ENCODE measurements at regions not wholly inside any gene's neighbourhood (a gene's known extent, or its start where the extent isn't known, plus 50 kb on each side); places are given as distances from the start of the nearest gene placed in this dataset.
"Not testable (repeated sequence)": the region's sequence is repeated elsewhere in the genome, so short reads cannot be mapped to it uniquely, and the experiment has no call there.

DNA sequence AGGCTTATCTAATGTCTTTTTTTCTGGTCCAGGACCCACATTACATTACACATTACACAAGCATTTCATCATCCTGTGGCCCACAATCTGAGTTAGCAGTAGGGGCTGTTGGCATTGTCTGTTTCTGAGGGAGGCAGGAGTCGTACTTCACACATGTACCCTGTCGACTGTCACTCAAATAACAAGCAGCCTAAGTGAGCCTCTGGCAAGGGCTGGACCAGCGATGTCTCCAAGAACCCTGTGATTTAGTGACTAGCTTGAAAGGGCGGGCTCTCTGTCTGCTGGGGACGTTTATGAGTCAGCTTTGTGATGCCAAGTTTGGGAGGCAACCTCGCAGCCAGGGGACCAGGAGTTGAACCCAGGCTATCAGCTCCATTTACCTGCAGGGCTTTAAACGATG lies 251.4 kb downstream of the HS3ST3B1 start:
- no peak for DNase-seq (ENCODE audit: low spot score)

DNA sequence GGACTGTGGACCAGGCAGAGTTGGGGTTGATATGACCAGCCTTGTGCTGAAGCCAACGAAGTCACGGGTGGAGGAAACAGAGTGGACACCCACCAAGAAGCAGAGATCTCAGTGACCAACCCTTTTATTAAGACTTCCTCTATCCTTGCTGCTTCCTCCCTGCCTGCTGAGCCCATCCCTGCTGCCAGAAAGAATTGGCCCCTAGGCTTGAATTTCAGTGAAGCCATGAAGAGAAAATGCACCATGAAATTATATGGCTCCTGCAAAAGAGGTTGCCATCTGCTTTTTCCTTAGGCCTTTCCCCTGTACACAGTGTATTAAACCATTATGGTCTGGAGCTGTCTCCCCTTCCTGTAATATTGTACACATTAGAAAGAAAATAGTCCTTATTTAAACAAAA lies 246.7 kb downstream of the HS3ST3B1 start:
- no peak for DNase-seq (ENCODE audit: low spot score)

DNA sequence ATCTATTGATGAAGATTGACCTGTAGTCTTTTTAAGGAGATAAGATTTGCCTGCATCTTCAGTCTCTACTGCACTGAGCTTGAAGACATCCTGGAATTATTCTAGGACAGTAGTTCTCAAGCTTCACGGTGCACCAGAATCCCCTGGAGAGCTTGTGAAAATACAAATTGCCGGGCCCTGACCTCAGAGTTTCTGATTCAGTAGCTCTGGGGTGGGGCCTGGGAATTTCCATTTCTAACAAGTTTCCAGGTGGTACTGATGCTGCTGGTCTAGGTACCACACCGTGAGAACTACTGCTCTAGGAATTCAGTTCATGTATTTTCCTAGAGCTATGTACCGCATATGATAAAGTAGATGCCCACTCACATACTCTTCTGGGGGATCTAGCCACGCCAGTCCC lies 246.1 kb downstream of the HS3ST3B1 start:
- DNase-seq (ENCODE audit: low spot score), result no peak

- DNase-seq (ENCODE audit: low spot score), result no peak
These were observed 244.4 kb downstream of the HS3ST3B1 start for GRCh38 chr17:14545156-14545906.

DNA sequence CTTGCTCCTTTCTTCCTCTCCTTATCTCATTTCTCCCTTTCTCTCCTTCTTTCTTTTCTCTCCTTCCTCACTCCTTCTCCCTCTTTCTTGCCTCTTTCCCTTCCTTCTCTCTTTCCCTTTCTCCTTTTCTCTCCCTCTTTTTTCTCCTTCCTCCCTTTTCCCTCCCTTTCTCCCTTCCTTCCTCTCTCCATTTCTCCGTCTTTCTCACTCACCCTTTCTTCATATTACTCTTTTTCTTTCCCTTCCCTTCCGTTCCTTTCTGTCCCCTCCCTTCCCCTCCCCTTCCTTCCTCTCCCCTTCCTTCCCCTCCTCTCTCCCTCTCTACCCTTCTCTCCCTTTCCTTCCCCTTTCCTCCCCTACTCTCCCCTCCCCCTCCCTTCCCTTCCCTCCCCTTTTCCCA lies 240.8 kb downstream of the HS3ST3B1 start:
- no peak for DNase-seq (ENCODE audit: low spot score)

DNA sequence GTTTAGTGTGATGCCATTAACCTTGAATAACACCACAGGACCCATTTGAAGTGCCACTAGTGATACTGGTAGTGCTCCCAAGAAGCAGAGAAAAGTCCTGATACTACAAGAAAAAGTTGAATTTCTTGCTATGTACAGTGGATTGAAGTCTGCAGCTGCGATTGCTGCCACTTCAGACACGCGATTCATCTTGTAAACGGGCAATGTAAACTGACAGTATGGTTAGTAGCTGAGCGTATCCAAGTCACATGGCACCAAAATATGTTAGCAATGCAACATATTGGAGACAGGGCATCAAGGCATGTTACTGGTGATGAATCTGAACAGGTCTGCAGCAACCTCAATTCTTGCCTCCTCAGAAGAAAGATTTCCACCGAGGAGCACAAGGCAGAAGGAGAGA lies 238.9 kb downstream of the HS3ST3B1 start:
- DNase-seq (ENCODE audit: low spot score), result no peak

DNA sequence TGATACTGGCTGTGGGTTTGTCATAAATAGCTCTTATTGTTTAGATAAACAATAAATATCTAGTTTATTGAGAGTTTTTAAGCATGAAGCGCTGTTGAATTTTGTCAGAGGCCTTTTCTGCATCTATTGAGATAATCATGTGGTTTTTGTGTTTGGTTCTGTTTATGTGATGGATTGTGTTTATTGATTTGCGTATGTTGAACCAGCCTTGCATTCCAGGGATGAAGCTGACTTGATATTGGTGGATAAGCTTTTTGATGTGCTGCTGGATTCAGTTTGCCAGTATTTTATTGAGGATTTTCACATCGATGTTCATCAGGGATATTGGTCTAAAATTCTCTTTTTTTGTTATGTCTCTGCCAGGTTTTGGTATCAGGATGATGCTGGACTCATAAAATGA lies 231.4 kb downstream of the HS3ST3B1 start:
- DNase-seq (ENCODE audit: low spot score), result not testable (repeated sequence)

GRCh38 chr17:14525551-14526455 lies 224.9 kb downstream of the HS3ST3B1 start:
- DNase-seq (ENCODE audit: low spot score), result no peak

DNA sequence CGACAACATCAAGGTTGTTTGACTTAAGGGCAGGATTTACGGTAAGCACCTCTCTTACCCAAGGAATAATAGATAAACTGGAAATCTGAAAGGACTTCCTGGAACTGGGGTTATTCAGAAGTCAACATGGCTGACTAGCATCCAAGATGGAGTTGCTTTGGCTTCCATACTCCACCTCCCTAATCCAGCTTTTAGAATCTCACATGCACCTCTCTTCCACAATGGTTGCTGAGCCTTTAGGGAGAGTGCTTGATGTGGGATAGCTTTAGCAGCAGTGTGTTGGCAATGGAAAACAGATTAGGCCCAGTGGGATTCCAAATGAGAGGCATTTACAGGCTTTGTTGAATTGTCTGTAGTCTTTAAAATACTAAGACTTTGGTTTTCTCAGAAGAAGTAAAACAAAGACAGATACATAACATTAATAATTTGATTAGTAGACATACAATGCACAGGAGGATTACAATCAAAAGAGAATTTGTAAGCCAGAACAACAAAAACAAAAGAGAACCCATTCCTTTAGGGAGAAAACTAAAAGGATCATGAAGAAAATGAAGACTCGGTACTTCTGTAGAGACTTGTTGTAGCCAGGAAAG lies 222.0 kb downstream of the HS3ST3B1 start:
- DNase-seq (ENCODE audit: low spot score), result no peak

DNA sequence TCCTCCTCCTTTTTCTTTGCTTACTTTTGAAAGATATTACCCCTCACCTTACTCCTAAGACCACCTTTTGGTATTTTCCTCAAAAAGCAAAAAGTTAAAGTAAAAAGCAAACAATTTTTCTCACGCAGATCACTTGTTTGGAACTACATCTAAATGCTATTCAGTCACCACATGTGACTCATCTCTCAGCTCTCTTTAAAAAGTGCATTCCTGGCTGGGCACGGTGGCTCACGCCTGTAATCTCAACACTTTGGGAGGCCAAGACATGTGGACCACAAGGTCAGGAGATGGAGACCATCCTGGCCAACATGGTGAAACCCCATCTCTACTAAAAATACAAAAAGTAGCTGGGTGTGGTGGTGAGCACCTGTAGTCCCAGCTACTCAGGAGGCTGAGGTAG lies 218.0 kb downstream of the HS3ST3B1 start:
- not testable (repeated sequence) for DNase-seq (ENCODE audit: low spot score)

DNA sequence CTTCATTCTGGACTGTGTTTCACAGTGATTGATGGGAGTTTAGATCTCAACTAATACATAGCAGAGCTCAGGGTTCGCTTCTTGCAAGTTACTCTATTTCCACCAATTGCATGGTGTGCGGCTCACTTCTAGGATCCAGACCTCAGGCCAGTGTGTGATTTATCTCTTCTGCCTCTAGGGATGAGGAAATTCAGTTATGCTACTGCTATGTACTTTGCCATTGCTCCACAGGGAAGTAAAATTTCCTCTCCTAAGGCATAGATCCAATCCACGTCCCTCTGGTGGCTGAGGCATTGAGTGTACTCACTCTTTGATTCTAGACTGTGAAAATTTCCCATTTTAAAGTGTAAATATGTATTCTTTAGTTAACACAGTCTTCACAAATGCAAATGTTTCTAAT lies 214.1 kb downstream of the HS3ST3B1 start:
- no peak for DNase-seq (ENCODE audit: low spot score)

DNA sequence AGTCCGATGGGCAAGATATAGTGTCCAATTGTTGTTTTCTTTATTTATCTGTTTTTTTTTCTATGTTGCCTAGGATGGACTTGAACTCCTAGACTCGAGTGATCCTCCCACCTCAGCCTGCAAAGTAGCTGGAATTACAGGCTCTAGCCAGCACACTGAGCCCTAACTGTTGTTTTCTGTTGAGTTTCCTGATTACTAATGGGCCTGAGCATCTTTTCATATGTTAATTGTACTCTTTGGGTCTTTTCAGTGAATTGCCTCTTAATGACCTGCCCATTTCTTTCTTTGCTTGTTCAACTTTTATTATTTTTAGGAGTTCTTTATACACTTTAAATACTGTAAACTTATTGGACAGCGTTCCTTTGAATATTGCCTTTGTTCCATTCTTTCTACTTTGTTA lies 213.0 kb downstream of the HS3ST3B1 start:
- DNase-seq (ENCODE audit: low spot score), result no peak

DNA sequence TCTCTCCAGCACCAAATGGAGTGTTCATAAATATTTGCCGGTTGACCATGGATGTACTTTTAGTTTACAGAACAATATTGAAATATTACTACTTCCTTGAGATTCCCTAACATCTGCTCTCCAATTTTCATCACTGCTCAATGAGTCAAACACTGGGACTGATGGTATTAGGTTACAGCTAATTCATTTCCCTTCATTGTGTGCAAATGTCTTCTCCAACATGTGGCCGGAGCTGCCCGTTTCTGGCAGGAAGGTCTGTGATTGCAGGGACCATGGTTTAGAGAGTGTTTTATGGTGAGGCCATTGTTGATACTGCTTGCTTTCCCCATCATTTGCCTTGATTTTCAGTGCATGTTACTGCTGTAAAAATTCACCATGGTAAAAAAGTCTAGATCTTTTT lies 209.3 kb downstream of the HS3ST3B1 start:
- no peak for DNase-seq (ENCODE audit: low spot score)

DNA sequence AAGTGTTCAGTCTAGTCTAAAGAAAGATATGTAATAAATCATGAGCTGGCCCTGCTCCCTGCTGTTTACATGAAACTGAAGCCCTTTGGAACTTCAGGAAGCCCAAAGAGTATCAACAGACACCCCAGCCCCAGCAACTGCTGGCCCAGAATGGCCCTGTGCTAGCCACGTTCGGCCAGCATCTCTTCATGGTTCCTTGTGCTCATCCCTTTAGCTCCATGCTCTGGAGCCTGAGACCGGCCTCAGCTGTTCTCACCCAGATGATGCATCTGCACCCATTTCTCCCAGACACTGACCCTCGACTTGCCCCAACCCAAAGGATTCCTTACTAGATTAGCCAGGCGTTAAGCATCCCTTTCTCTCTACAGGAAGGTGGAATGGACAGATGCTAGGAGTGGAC lies 207.3 kb downstream of the HS3ST3B1 start:
- DNase-seq (ENCODE audit: low spot score), result no peak

DNA sequence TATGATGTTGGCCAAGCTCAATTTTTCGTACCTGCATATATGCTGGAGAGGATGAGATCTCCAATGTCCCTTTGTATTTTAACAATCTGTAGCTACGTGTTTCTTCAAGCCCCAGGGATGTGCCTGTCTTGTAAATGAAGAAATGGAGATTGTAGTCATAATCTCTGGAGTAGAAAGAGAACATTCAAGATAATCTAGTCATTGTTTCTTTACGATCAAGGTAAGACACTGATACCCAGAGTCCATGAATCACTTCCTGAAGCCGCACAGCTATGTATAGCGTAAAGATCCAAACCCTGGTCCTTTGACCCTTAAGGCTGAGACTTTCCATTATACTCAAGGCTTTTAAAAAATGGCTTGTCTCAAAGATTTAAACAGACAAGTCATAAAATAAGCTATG lies 205.5 kb downstream of the HS3ST3B1 start:
- no peak for DNase-seq (ENCODE audit: low spot score)

DNA sequence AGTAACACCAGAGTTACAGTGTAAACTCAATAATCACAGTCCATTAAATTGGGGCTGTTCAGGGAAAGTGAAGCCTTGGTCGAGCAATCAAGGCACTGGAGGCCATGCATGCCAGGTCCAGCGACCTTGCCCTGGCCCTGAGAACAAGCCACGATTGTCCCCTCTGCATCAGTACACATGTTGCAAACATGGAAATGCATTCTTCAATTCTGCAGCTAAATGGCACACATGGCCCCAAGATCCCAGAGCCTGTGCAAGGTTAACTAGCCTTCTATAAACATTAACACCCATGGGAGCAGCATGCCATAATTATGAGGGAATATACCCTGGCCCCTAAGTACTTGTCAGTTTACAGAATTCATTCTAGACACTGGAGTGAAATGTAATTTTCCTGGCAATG lies 204.7 kb downstream of the HS3ST3B1 start:
- no peak for DNase-seq (ENCODE audit: low spot score)

DNA sequence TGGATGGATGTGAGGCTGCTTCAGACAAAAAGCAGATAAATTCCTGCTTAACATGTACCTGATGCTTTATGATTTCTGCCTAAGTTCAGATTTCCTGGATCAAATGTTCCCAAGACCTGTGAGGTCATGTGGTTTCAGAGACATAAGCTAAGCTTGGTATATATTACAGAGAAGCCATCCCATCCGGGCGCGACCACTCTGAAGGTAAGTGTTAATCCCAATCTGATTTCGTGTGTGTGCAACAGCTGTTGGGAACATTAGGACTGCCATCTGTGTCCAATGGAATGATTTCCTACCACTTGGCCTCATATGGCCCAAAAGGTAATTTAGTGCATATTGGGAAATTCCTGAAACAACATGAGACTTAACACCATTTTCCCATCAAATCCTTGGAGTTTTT lies 199.1 kb downstream of the HS3ST3B1 start:
- DNase-seq (ENCODE audit: low spot score), result no peak

DNA sequence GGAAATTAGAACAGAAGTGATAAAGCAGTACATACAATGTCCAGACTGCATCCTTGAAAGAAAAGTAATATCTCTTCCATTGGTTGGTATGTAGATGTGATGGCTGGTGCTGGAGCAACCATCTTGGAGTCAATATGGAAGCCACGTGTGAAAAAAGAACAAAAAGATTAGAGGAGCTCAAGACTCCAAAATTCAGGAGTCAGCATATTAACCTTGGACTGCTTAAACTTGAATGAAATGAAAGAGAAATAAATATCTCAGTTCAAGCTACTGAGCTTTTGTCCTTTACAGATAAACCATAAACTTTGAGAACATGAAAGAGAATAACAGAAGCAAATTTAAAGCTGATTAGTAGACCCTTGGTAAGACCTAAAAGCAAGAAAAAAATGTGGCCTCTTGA lies 197.9 kb downstream of the HS3ST3B1 start:
- DNase-seq (ENCODE audit: low spot score), result no peak

- DNase-seq (ENCODE audit: low spot score), result no peak
These were observed 193.3 kb downstream of the HS3ST3B1 start for GRCh38 chr17:14494161-14494560.

- no peak for DNase-seq (ENCODE audit: low spot score)
These were observed 189.1 kb downstream of the HS3ST3B1 start for GRCh38 chr17:14489986-14490385.

- DNase-seq (ENCODE audit: low spot score), result no peak
These were observed 188.2 kb downstream of the HS3ST3B1 start for GRCh38 chr17:14488958-14489550.

DNA sequence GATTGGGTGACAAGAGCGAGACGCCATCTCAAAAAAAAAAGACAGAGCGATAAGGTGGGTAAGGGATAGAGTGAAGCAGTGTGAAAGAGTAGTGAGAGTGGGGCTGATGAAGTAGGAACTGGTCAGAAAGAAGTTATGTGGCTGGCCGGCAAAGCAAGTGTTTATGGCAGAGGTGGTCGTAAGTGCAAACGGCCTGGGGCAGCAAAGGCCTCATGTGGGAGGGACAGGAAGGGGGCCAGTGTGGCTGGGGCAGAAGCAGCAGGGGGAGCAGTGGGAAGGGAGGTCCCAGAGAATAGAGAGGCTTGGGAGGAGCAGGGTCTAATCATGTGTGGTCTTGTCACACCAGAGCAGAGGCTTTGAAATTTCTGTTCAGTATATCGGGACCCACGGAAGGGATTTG lies 186.2 kb downstream of the HS3ST3B1 start:
- no peak for DNase-seq (ENCODE audit: low spot score)
